EL (cell line): ENCODE measurements at regions not wholly inside any gene's neighbourhood (a gene's known extent, or its start where the extent isn't known, plus 50 kb on each side); places are given as distances from the start of the nearest gene placed in this dataset.

ENCODE experiments used
- DNase-seq: peaks from one replicate; pipeline ENCODE4 v3.0.0-alpha.2; 2016

DNA sequence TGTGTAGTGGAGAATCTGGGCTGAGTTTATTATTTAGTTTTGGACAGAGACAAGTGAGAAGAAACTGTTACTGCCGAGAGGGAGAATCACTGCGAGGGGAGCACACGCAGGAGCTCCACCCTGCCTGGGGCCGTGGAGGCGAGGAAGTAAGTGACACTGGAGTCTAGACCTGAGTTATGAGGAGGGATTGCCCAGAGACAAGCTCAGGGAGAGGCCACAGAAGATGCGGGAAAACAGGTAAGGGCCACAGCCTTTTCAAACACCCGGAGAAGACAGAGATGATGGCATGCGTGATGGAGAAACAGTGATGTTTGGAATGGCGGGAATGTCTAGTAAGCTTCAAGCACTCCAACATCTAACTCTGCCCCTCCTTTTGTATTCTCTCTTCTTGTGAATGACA lies 84.1 kb downstream of the TNFSF11 start:
- DNase-seq = no peak

DNA sequence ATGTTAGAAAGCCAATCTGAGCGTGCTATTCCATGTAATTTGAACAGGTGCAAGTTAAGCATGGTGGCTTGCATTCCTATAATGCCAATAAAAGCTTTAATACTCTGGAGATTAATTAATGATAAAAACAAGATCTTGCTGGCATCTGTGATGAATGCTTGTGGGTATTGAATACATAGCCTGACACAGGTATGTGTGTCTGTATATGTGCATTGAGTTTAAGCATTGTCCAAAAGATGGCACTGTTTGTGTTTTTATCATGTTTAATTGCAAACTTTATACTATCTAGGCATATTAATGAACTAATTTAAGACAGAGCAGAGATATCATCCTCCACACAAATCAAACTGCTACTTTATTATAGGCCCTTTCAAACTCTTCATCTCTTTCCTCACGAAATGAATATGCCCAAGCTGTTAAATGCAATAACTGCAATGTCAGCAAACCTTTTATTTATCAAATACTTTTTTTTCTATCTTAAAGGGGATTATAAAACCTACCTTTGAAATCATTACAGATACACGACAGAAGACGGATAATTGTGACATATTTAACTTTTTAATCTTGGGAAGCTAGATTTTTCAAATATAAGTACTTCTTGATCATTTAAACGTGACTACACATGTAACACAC lies 86.5 kb downstream of the TNFSF11 start:
- DNase-seq = peak; percentile 5

DNA sequence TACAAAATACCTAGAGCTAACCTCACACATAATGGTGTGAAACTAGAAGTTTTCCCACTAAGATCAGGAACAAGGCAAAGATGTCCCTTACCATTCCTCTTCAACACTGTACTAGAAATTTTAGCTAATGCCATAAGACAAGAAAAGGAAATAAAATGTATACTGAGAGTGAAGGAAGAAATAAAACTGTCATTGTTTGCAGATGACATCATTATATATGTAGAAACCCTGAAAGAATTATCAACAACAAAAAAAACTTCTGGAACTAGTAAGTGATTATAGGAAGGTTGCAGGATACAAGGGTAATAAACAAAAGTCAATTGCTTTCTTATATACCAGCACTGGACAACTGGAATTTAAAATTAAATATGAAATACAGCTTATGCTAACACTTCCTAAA lies 93.7 kb downstream of the TNFSF11 start:
- no peak for DNase-seq

DNA sequence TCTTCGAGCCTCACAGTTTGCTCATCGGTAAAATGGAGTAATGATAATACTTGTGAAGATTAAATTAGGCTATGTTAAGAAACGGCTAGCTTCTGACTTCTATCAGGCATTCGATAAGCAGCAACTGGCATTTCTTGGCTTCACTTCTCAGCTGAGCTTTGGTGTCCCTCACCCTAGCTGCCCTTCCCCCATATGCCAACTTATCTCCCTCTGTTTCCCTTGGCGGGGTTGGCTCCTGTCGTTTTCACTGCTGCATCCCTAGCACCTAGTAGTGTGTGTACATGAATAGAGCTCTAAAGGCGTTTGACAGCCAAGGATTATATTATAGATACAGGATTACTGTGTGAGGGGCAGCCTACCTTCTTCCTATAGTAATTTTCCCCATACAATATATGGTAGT lies 97.5 kb downstream of the TNFSF11 start:
- no peak for DNase-seq

DNA sequence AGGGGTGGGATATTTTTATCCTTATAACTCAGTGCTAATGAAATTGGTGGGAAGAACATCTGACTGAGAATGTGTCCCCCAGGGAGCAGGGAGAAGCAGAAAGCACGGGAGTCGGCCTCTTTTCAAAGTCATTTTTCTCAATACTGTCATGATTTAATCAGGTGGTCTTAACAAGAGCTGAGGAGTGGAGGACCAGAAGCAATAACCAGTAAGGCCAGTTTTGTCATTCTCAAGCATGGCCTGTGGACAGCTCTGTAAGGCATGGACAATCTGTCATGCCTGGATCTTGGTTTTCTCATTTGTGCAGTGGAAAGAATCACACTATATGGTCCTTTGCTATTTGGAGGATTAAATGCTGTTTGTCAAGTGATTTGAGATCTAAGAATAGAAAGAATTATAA lies 99.7 kb downstream of the TNFSF11 start:
- no peak for DNase-seq

DNA sequence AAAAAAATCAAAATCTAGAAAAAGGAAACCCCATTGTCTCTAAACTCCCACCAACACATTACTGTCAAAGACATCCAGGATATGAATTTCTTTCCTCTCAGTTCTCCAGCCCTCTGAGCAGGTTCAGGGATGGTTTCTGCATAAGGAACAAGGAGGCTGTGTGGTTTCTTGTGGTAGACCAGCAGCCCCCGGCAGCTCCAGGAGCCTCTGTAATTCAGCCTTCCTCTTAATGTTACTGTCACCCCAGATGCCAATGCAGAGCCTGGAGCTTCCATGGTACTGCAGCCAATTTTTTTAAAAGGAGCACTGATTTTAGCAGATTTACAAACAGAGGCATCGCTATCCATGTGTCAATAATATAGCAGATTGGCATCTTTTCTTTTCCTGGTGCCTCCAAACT lies 100.6 kb upstream of the FAM216B start:
- no peak for DNase-seq

DNA sequence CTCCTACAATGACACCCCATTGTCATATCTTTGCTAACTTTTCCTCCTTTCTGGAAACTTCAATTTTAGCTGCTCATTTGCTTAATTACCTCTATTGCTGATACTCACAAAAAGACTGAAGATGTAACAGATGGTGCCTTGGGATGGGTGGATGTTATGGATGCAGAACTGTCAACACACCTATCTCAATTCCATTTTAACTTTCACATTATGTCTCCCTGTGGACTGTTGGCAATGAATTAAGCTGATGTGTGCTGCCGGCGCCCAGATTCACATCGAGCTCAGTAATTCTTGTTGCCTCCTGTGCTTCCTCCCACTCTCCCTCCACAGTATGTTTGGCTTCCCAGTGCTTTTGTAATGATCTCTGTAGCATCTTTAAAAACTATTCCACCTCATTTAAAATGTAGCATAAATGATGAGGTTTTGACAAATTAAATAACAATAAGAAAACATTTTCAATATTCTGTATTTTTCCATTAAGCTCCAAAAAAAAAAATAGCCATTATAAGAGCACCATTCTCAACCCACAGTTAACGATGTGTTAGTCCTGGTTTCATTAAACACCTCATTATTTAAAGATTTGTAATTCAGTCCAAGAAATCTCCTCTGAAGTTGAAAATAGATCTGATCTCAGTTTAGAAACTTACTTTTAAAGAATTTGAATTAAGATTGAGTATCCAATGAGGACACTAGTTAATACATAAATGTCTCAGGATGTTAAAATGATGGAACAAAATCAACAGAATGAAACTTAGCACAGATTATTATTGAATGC lies 99.9 kb upstream of the FAM216B start:
- no peak for DNase-seq

DNA sequence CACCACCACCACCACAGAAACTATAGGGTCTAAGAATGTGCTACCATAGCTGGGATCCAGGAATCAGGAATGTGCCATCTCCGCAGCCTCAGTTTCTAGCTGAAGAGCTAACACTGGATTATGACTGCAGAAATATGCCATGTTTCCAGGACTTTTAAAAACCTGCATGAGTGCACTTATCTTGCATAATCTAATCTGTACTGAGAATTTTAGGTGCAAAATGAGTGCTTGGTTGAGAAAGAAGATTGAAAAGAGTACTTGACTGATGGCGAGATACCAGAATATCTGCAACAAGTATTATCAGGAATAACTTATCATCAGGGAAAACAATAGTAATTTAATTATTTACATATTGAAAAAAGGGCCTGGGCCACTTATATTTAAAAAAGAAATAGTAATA lies 97.2 kb upstream of the FAM216B start:
- DNase-seq = no peak

DNA sequence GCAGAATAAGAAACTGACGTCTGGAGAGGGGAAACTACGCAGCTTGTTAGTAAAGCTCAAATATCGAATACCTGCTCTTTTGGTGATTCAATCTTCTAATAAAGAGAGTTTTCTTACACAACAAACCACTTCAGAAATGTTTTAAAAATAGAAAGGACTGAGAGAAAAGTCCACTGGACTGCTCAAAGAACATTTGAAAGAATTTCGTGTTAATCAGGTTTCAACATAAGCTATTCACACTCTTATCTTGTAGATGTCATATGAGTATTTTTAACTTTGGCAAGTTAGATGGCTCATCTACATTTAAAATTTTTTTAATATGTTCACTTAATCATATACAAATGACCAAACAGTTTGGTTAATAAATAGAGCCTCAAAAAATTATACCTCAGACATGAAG lies 95.6 kb upstream of the FAM216B start:
- no peak for DNase-seq

DNA sequence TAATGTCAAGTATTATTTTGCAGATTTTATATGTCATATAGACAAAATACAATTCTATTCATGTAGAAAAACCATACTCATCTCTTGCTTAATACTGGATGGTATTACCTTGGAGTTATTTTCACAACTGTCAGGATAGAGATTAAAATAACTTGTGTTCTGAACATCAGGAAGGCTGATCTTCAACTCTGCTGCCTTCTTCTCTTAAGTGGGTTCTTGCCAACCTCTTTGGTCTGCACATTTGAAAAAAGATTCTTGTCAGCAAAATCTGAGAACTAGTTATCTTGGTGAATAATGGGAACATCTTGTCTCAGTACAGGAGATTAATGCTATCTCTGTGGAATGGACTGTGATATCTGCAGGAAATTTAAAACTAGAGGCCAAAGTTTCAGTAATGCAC lies 95.2 kb upstream of the FAM216B start:
- DNase-seq = no peak

DNA sequence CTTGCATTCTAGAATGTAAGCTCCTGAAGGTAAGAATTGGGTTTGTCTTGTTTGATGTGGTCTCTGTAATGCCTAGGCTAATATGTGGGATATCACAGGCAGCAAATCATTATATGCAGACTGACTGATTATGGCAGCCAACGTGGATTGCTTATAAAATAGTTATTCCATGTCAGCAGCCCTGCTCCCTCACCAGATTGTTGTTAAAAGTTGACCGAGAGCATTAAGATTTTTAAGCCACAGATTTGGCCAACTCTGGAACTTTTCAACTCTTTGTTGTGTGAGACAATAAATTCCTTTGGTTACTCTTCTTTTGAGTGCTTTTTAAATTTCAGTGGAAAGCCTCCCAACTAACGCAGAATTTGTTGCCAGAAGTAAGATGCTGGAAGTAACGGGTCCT lies 92.6 kb upstream of the FAM216B start:
- no peak for DNase-seq

DNA sequence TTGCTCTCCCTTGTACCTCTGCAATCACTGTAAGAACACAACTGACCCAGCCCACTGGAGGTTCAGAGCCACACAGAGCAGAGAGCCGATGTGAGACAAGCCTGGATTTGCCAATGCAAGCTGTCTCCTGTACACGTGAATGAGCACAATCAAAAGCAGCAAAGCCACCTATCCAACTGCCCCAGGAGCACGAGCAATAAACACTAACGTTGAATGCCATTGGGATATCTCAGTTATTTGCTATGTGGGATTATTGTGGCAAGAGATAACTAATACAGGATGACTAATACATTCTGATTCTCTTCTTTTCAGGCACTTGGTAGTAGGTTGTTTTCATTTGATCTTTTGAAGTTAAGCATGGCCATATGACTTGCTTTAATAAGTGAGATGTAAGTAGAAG lies 85.2 kb upstream of the FAM216B start:
- peak; percentile 79 for DNase-seq

DNA sequence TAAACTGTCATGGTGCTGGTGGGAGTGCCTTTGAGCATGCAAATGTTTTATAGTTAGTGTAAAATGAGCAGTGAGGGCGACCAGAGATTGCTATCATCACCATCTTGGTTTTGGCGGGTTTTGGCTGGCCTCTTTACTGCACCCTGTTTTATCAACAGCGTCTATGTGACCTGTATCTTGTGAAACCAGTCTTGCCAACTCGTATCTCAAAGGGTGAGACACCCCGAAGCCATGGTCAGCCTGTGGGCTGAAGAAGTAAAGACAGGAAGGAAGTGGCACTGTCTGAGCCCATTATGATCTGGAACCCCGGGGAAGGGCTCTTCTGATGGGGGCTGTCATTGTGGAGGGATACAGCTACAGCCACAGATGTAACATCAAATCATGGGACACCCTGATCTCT lies 81.5 kb upstream of the FAM216B start:
- DNase-seq = no peak

DNA sequence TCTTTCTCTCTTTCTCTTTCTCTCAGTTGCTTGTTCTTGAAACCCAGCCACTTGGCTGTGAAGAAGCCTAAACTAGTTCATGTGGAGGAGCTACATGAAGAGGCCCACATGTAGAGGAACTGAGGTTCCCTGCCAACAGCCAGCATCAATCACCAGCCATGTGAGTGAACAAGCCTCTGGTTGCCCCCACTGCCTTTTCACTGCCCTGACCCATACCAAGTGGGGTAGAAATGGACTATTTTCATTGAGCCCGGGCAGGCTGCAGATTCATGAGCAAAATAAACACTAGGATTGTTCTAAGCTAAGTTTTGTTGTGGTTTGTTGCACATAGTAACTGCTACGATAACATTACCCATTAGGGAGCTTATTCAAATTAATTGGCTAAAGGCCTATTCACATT lies 78.7 kb upstream of the FAM216B start:
- DNase-seq = no peak

DNA sequence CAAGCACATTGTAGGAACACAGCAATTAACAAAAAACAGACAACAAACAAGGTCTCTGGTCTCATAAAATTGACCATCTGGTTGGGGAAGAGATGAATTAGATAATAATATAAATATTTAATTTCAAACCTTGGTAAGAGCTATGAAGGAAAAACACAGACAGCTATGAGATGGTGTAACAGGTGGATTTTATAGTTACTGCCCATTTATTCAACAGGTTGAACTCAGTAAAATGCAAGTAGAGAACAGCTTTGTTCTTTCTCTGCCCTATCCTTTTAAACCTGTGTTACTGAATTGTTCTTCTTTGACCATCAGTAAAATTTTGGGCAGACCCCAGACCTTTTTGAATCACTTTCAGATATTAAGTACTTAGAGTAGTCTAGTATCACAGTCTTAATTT lies 77.6 kb upstream of the FAM216B start:
- DNase-seq = no peak

DNA sequence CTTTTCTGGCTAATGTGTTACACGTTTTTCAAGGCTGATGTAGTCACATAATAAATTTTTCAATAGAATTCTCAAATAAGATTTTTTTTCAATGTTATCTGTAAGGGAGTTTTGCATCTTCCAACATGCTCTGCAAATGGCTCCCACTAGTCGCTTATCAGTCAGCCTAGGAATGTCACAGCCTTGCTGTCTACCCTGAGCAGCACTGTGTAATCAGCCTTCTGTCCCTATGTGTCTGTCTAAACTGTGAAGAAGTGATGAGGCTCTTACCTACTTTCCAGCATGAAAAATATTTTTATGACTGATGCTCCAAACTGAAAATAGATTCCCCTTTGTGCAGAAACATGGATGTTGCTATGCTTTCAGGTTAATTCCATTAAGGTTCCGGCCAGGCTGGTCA lies 75.1 kb upstream of the FAM216B start:
- DNase-seq = no peak

DNA sequence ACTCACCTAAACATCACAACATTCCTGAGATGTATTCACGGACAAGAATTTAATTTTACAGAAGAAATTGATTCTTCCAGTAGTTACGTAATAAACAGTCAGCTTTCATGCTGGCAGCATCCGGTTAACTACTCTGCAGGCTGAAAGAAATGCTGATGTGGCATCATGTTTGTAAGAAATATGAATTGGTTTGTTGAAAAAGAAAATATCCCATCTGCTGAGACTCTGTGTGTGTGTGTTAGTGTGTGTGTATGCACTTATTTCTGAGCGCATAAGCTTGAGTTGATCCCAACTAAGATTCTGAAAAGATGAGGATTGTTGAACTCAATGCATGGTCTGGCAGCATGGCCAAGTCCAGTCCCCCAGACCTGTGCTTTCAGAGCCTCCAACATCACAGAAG lies 74.3 kb upstream of the FAM216B start:
- no peak for DNase-seq

DNA sequence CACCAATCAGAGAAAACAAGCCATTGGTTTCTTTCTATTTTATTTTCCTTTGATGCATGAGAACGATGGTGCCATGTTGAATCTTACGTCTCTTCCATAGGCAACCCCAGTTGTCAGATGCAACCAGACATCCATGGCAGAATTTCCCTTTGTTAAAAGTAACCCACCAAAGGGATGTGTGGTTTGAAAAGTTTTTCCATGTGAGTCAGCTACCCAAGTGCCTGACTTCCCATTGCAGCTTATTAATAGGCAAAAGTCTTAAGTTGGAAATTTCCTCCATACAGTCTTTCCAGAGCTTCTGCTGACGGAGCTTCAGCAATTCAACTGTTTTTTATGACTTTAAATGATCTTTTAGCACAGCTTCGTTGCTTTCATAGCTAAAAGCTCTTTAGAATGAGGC lies 73.8 kb upstream of the FAM216B start:
- peak; percentile 20 for DNase-seq

DNA sequence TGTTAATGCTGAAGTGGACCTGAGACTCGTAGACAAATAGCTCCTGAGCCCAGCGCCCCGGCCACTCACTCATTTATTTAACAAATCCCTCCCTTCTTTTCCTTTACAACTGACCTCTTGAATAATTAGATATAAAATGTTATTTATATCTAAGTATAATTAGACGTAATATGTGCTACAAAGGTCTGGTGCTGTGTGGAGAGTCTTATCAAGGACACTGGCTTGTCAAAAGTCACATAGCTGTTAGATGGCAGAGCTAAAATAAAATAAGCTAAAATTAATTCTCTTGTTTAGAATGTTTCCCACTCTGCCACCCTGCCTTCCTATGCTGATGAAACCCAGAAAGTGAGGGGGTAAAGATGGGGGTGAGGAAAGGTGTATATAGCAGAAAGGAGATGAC lies 73.0 kb upstream of the FAM216B start:
- DNase-seq = no peak

DNA sequence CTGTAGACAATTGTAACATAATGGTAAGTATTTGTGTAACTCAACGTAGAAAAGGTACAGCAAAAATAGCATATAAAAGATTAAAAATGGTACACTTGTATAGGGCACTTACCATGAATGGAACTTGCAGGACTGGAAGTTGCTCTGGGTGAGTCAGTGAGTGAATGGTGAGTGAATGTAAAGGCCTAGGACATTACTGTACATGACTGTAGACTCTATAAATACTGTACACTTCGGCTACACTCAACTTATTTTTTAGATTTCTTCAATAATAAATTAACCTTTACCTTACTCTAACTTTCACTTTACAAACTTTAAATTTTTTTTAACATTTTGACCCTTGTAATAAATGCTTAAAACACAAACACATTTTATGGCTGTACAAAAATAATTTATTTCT lies 72.1 kb upstream of the FAM216B start:
- DNase-seq = no peak

DNA sequence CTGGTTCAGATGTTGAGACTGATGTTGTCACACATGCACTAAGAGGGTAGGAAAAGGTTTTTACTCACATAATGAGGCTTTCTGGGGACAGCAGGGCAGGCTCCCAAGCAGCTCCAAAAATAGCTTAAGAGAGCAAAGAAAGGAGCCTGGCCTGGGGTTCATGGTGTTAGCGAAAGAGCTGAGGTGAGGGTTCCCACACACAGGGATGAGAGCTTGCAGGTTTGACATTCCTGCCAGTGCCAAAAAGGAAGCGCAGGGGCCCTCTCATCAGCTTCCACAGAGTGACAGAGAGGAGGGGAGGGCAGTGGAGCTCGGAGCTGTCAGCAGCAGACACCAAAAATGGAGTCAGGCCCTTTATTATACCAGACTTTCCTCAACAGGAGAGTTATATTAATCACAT lies 65.5 kb upstream of the FAM216B start:
- no peak for DNase-seq

DNA sequence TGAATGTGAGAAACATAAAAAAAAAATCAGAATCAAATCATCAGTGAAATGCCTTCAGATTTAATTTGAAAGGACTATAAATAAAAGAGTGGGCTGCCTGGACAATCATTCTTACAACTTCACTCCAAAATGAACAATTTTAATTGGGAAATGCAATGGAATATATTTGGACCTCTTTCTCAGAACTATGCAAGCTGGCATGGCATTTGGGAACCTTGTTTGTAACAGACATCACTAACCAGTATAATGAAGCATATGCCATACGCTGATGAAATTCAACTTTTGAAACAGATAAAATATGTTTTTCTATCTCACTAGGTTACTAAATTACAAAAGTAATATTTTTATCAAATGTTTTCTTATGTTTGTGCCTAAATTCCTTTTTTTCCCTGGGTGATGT lies 64.2 kb upstream of the FAM216B start:
- DNase-seq = no peak

DNA sequence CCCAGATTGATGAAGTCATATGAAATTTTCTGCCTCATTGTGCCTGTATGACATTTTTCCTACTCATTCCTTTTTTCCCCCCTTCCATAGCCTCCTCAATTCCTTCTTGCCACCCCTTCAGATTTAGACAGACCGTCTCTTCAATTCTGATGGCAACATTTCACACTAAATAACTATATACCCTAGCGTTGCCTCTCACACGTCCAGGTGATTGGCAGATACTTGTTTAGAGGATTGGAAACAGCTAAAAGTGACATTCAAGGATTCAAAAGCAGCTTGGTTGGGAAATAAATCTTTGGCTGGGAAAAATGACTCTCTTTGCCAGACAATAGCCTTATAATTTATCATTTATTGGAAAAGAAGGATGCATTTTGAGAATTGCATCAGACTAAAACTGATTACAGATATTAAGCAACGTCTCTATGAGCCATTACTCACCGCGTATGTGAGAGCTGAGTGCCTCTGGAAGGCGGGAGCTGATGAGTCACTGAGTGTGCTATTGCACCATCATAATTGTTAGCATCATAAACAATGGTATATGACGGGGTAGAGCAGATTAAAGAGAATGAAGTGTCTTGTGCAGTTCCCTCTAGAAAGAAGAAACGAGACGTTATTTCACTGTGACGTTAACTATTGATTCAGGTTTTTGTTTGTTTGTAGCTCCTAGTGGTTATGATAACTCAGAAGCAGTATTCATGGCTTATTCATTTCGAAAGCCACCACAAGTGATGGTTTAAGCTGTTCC lies 61.1 kb upstream of the FAM216B start:
- DNase-seq = peak; percentile 95

DNA sequence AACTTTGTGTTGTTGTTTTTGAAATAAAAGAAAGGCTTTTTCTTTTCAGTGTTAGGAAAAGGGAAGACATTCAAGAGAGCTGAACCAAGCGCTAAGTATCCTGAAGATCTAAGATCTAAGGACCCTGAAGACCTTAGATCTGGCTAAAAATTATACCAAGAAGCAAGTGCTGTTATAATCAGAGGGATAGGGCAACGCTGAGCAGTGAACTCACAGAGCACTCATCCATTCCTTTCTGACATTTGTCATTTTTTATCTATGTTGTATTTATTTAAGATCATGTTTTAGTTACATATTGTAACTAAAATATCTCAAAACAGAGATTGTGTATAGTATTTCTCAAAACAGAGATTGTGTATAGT lies 60.5 kb upstream of the FAM216B start:
- no peak for DNase-seq
